DND-41 (cell line): ENCODE measurements at regions not wholly inside any gene's neighbourhood (a gene's known extent, or its start where the extent isn't known, plus 50 kb on each side); places are given as distances from the start of the nearest gene placed in this dataset.

Experiments used
- ATAC-seq: fragments of 200-7000 bp; cut with Tn5 transposase; 3 replicates; pipeline ENCODE4 v1.9.1; 2021; ENCODE audit warnings: low read depth; ENCODE audit not compliant: insufficient read depth
- DNase-seq: peaks from one replicate; pipeline ENCODE4 v3.0.0-alpha.2; 2020
- H2AFZ ChIP-seq: 2 replicates; pipeline ENCODE4 v1.6.0; 2012; ENCODE audit warnings: low read depth, low read length
- H3K27ac ChIP-seq: 2 replicates; pipeline ENCODE4 v1.5.1; 2012; ENCODE audit warnings: low read length, inconsistent platforms
- H3K27me3 ChIP-seq: fragments of 200-600 bp; sonication (generic); 2 replicates; pipeline ENCODE4 v1.6.0; 2012; ENCODE audit warnings: low read length, mild to moderate bottlenecking, inconsistent platforms; ENCODE audit not compliant: insufficient read depth, poor library complexity
- H3K36me3 ChIP-seq: 2 replicates; pipeline ENCODE4 v1.5.1; 2012; ENCODE audit warnings: low read length, inconsistent platforms; ENCODE audit not compliant: insufficient read depth
- H3K4me1 ChIP-seq: 2 replicates; pipeline ENCODE4 v1.5.1; 2012; ENCODE audit warnings: mild to moderate bottlenecking, low read length; ENCODE audit not compliant: insufficient read depth
- H3K4me2 ChIP-seq: 2 replicates; pipeline ENCODE4 v1.6.0; 2012; ENCODE audit warnings: mild to moderate bottlenecking, moderate library complexity, low read length, inconsistent platforms; ENCODE audit not compliant: insufficient read depth
- H3K4me3 ChIP-seq, 2 experiments: fragments of 200-600 bp in 1 of 2; shearing (Covaris generic) in 1 of 2; 2 replicates each; pipeline ENCODE4 v1.5.1; 2012 to 2016; ENCODE audit warnings: inconsistent platforms in 2 of 2, low read length in 2 of 2, mild to moderate bottlenecking in 2 of 2, low read depth in 1 of 2, moderate library complexity in 1 of 2
- H3K79me2 ChIP-seq: 2 replicates; pipeline ENCODE4 v1.6.0; 2012; ENCODE audit warnings: low read length, inconsistent platforms; ENCODE audit not compliant: insufficient read depth
- H3K9ac ChIP-seq: 2 replicates; pipeline ENCODE4 v1.6.0; 2012; ENCODE audit warnings: low read depth, mild to moderate bottlenecking, inconsistent platforms, low read length, moderate library complexity
- H3K9me3 ChIP-seq: 2 replicates; pipeline ENCODE4 v1.5.1; 2012; ENCODE audit warnings: low read length, moderate library complexity, mild to moderate bottlenecking, inconsistent platforms; ENCODE audit not compliant: insufficient read depth, severe bottlenecking
- H4K20me1 ChIP-seq: 2 replicates; pipeline ENCODE4 v1.6.0; 2012; ENCODE audit warnings: low read length; ENCODE audit not compliant: insufficient read depth
- CTCF ChIP-seq: IDR thresholded peaks from 2 replicates; pipeline ENCODE4 v1.5.1; 2012; ENCODE audit warnings: borderline replicate concordance, low read length, moderate library complexity, mild to moderate bottlenecking; ENCODE audit not compliant: poor library complexity, severe bottlenecking; ENCODE audit errors: extremely low read depth
- EZH2 ChIP-seq: IDR thresholded peaks from 3 replicates; pipeline ENCODE4 v1.6.1; 2012; ENCODE audit warnings: borderline replicate concordance, low read depth, mild to moderate bottlenecking, moderate library complexity, low read length, inconsistent platforms; ENCODE audit not compliant: severe bottlenecking

DNA sequence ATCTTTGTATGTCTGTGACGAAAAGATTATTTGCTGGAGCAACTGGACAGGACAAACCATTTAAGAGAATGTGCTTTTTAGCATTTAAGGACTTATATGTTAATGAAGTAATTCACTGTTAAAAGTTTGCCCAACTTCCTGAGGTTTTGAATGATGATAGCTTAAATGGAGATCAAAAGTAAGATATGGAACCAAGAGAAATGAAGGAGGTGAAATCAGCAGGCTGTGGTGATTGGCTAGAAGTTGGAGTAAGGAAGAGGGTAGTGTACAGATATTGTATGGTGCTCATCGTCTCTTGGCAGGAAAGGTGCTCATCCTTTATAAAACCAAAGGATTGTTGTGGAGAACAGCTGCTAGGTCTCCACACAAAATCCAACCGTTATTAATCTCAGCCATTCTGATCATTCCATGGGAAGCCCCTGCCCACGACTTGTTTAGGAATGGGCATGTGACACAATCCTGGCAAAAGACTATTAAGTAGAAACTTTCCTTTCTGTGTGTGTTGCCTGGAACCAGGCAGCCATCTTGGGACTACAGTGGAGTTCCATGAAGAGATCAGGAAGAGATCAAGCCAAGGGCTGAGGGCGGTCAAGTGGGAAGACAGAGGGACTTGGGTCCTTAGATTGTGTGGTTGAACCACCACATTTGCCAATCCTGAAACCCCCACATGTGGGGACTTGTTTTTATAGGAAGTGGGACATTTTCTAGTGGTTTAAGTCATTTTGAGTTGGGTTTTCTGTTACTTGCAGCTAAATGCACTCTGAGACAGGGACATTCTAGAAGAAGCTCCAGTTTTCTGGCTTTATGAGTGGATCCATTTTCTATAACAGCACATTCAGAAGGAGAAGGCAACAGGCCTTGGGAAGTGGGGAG lies 56.8 kb upstream of the CHST11 start:
- DNase-seq: peak; percentile 20
- Histone ChIP-seq H3K4me1 (peaks cover 15% of the 10 kb centered on the region), H3K36me3 (no peaks in the 10 kb centered on the region), H3K9ac (no peak overlapping the region), H3K79me2 (no peaks in the 10 kb centered on the region), H3K9me3 (peaks cover 2% of the 10 kb centered on the region), H3K4me2 (no peak overlapping the region), H3K4me3 (no peak overlapping the region), H3K27me3 (no peaks in the 10 kb centered on the region), H4K20me1 (no peaks in the 10 kb centered on the region), H3K27ac (peak overlapping the region; percentile 47; the same call in 1 of the 2 replicates), H2AFZ (no peak overlapping the region)
- peak; percentile 81 for ATAC-seq
- no peak for TF ChIP-seq CTCF
- TF ChIP-seq EZH2: no peak

DNA sequence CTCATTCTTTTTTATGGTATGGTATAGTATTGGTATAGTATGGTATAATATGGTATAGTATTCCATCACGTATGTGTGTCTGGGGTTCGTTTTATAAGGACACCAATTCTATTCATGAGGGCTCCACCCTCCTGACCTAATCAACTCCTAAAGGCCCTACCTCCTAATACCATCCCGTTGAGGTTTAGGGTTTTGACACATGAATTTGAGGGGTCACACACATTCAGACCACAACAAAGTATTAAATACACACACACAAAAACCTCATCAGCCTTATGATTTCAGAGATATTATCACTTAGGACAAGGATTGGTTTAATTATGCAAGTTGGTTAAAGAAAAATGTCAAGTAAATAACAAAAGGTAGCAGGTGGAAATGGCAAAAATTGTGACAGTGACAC lies 54.1 kb upstream of the CHST11 start:
- no peaks in the 10 kb centered on the region for H4K20me1 ChIP-seq
- ATAC-seq (no peak), DNase-seq (no peak)
- no peaks in the 10 kb centered on the region for H3K27me3 ChIP-seq
- no peak overlapping the region for H3K27ac ChIP-seq
- no peak overlapping the region for H3K9ac ChIP-seq
- no peaks in the 10 kb centered on the region for H3K36me3 ChIP-seq
- no peak for TF ChIP-seq CTCF
- no peak for TF ChIP-seq EZH2
- H3K4me3 ChIP-seq: no peak overlapping the region
- no peak overlapping the region for H2AFZ ChIP-seq
- peaks cover 15% of the 10 kb centered on the region for H3K4me1 ChIP-seq
- no peak overlapping the region for H3K4me2 ChIP-seq
- H3K79me2 ChIP-seq: no peaks in the 10 kb centered on the region
- H3K9me3 ChIP-seq: no peaks in the 10 kb centered on the region

DNA sequence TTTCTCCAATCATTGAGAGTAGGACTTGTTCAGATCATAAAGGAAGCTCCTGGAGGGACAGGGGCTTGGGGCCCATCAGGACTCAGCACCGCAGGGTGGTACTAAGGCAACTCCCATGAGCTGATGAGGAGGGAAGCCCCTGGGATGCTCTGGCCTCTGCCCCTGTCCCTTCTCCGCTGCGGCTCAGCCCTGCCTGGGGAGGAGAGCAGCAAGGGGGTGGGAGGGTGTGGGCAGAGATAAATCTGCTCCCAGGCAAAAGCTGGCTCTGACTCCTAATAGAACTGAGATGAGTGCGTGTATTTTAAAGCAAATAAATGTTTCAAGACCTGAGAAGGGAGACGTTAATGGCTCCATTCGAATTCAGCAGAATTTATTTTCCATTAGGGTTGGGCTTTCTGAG lies 52.0 kb upstream of the CHST11 start:
- Histone ChIP-seq H3K36me3 (no peaks in the 10 kb centered on the region), H3K79me2 (no peaks in the 10 kb centered on the region), H3K4me1 (peaks cover 11% of the 10 kb centered on the region), H4K20me1 (no peaks in the 10 kb centered on the region), H3K9me3 (no peaks in the 10 kb centered on the region), H3K9ac (no peak overlapping the region), H3K27me3 (no peaks in the 10 kb centered on the region), H3K4me3 (no peak overlapping the region), H3K27ac (no peak overlapping the region), H2AFZ (no peak overlapping the region), H3K4me2 (no peak overlapping the region)
- TF ChIP-seq EZH2 (no peak), CTCF (no peak)
- ATAC-seq: no peak
- no peak for DNase-seq
